ENCODE measurements at regions not wholly inside any gene's neighbourhood (a gene's known extent, or its start where the extent isn't known, plus 50 kb on each side); places are given as distances from the start of the nearest gene placed in this dataset.

GRCh38 chr10:44619975-44620374 lies 235.1 kb upstream of the CXCL12 start:
- DNase-seq (ENCODE audit: low spot score) = no peak

- DNase-seq (ENCODE audit: low spot score) = no peak
Observed at GRCh38 chr10:44627591-44628354, 242.9 kb upstream of the CXCL12 start.

- DNase-seq (ENCODE audit: low spot score) = no peak
Observed at GRCh38 chr10:44628921-44629320, 244.0 kb upstream of the CXCL12 start.

- DNase-seq (ENCODE audit: low spot score) = no peak
Observed at GRCh38 chr10:44635176-44635575, 250.3 kb upstream of the CXCL12 start.

- no peak for DNase-seq (ENCODE audit: low spot score)
Observed at GRCh38 chr10:44636625-44637024, 251.7 kb upstream of the CXCL12 start.

- DNase-seq (ENCODE audit: low spot score) = no peak
Observed at GRCh38 chr10:44640429-44640828, 255.5 kb upstream of the CXCL12 start.

- no peak for DNase-seq (ENCODE audit: low spot score)
Observed at GRCh38 chr10:44647473-44647872, 262.6 kb upstream of the CXCL12 start.

- no peak for DNase-seq (ENCODE audit: low spot score)
Observed at GRCh38 chr10:44647877-44648542, 263.1 kb upstream of the CXCL12 start.

- no peak for DNase-seq (ENCODE audit: low spot score)
Observed at GRCh38 chr10:44650691-44651661, 260.2 kb upstream of the TMEM72 start.

GRCh38 chr10:44651834-44652233 lies 259.3 kb upstream of the TMEM72 start:
- DNase-seq (ENCODE audit: low spot score) = no peak

- DNase-seq (ENCODE audit: low spot score) = no peak
Observed at GRCh38 chr10:44659320-44659719, 251.8 kb upstream of the TMEM72 start.

GRCh38 chr10:44660271-44660670 lies 250.9 kb upstream of the TMEM72 start:
- no peak for DNase-seq (ENCODE audit: low spot score)

GRCh38 chr10:44662051-44662450 lies 249.1 kb upstream of the TMEM72 start:
- no peak for DNase-seq (ENCODE audit: low spot score)

- DNase-seq (ENCODE audit: low spot score) = no peak
Observed at GRCh38 chr10:44668336-44668735, 242.8 kb upstream of the TMEM72 start.

GRCh38 chr10:44671319-44671718 lies 239.8 kb upstream of the TMEM72 start:
- no peak for DNase-seq (ENCODE audit: low spot score)

GRCh38 chr10:44673245-44673983 lies 237.7 kb upstream of the TMEM72 start:
- no peak for DNase-seq (ENCODE audit: low spot score)

GRCh38 chr10:44674536-44675386 lies 236.4 kb upstream of the TMEM72 start:
- DNase-seq (ENCODE audit: low spot score) = no peak

- no peak for DNase-seq (ENCODE audit: low spot score)
Observed at GRCh38 chr10:44675387-44675874, 235.7 kb upstream of the TMEM72 start.

GRCh38 chr10:44680764-44681163 lies 230.4 kb upstream of the TMEM72 start:
- DNase-seq (ENCODE audit: low spot score) = no peak

GRCh38 chr10:44682507-44682906 lies 228.6 kb upstream of the TMEM72 start:
- no peak for DNase-seq (ENCODE audit: low spot score)
